Activated CD4-positive, alpha-beta T cell treated with anti-CD3 and anti-CD28 coated beads for 48 hours (primary cell): ENCODE measurements at regions not wholly inside any gene's neighbourhood (a gene's known extent, or its start where the extent isn't known, plus 50 kb on each side); places are given as distances from the start of the nearest gene placed in this dataset.
"Not testable (repeated sequence)": the region's sequence is repeated elsewhere in the genome, so short reads cannot be mapped to it uniquely, and the experiment has no call there.

Experiments used
- DNase-seq: peaks from one replicate; pipeline ENCODE4 v3.0.0-alpha.2; 2020

DNA sequence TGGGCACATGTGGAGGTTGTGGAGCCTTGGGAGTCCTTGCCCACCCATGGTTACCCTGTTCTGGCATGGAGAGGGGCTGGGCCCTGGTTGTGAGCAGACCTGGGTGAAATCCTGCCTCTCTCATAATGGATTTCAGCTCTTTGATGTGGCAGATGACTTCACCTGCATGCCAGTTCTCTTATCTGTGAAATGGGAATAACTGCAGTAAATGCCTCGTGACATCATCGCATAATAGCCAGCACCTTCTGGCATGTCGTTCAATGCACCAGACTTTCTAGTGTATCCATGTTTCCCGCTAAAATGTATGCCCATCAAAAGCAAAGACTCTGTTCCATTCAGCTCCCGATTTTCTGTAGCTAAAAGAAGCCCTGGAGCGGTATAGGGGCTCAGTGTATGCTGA lies 197.6 kb downstream of the MAF start:
- DNase-seq: no peak

DNA sequence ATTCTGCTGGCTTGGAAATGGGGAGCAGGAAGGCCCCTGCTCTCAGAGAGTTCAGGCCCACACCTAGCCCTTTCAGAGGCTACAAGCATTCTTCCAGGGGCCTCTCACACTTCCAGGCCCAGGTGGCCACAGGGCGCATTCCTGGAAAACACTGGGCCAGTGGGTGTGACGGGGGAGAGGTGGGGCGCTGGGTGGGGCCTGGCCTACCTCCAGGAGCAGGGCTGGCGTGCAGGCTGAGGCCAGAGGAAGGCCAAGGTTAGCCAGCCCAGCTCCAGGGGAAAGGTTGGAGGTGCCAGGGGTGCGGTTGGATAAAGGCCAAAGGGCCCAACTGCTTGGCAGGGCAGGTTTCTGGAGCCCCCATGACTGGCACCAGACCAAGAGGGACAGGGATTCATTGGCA lies 198.2 kb downstream of the MAF start:
- DNase-seq: no peak

- DNase-seq: no peak
Observed at GRCh38 chr16:79401782-79402181, 198.8 kb downstream of the MAF start.

DNA sequence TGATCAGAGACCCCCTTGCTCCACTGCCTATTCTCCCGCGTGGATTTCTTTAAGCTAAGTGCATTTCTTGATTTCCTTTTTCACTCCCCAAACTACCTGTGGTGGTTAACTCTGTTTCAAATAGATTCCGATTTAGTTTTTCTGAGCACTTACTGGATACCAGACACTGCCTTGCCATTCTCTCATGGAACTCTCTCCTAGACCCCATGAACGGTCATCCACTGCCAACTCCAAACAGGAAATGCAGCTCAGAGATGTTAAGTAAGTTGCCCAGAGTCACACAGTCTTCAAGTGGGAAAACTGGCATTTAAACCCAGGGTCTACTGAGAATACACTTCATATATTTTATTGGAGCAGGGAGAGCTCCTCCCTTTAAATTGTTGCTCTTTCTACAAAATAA lies 199.4 kb downstream of the MAF start:
- no peak for DNase-seq

GRCh38 chr16:79400462-79401149 lies 199.9 kb downstream of the MAF start:
- DNase-seq: no peak

DNA sequence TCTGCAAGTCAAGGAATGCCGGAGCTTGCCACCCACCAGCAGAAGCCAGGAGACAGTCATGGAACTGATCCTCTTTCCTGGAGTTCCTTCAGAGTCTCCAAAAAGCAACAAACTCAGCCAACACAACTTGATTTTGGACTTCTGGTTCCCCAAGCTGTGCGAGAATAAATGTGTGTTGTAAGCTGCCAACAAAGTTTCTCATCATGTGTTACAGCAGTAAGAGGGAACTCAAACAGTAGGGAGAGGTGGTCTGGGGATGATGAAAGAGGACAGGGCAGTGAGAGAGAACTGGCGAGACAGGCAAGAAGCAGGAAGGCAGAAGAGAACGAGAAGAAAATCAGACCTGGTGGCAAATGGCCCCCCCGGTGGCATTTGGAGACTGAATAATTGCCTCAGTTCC lies 204.9 kb downstream of the MAF start:
- DNase-seq: no peak

GRCh38 chr16:79394206-79394605 lies 206.3 kb downstream of the MAF start:
- DNase-seq: no peak

- DNase-seq: no peak
Observed at GRCh38 chr16:79393564-79393963, 207.0 kb downstream of the MAF start.

- no peak for DNase-seq
Observed at GRCh38 chr16:79393127-79393526, 207.4 kb downstream of the MAF start.

GRCh38 chr16:79392081-79392480 lies 208.5 kb downstream of the MAF start:
- DNase-seq: no peak

DNA sequence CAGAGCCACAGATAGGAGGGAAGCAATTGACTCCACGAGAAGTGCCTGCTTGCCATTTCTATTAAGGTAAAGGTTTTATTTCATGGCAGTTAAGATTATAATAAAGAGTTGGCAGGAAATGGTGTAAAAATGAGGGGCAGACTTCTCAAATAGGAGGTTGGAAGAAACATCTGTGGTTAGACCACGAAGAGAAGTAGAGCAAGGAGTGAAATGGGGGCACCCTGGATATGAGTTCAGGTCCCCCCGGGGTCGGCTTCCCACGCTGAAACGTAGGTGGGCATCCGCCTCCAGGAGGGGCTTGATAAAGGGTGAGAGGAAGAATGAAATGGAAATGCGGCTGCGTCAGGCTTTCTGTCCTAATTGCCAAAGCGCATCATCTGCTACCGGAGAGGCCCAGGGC lies 209.1 kb downstream of the MAF start:
- no peak for DNase-seq

DNA sequence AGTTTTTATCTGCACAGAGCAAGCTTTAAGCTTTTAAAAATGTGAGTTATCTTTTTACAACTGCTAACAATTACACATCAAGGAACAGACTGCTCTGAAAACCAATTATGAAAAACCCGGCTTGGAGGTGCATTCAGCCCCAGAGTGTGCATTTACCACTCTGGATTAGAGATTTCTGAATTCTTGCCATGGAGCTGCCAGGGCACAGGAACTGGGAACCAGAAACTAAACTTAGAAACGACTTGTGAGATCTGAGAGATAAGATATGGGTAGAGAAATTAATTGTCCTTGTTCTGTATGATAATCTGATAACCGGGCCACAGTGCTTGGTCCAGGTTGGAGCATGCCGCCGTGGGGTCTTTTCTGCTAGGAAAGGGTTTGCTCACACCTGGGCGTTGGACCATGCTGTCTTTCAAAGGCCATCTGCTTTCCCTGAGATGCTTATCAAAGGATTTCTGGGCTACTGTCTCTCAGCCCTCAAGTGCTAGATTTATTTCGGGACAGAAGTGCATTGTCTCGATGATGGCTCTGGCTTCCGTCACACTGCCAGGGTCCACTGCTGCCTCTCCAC lies 210.0 kb downstream of the MAF start:
- no peak for DNase-seq

DNA sequence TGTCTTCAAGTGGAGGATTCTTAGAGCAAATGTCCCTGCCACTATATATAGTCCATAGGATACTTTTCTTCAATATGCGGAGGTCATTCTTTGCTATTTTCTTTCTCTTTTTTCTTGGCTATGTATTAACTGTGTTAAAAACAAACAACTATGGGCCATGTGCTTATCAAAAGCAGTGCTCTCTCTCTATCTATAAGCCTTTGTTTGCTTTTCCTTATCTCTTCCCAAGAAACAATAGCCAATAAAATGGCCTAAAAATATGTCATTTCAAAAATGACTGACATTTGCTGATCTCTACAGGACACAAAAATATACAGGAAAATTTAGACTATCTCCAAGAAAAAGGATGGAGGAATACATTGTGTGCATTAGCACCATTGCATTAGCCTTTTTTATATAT lies 212.1 kb downstream of the MAF start:
- DNase-seq: no peak

- no peak for DNase-seq
Observed at GRCh38 chr16:79386299-79386698, 214.2 kb downstream of the MAF start.

GRCh38 chr16:79381603-79382042 lies 218.9 kb downstream of the MAF start:
- no peak for DNase-seq

GRCh38 chr16:79380995-79381602 lies 219.4 kb downstream of the MAF start:
- no peak for DNase-seq

- DNase-seq: no peak
Observed at GRCh38 chr16:79379095-79379494, 221.4 kb downstream of the MAF start.

GRCh38 chr16:79377082-79377481 lies 223.5 kb downstream of the MAF start:
- not testable (repeated sequence) for DNase-seq

DNA sequence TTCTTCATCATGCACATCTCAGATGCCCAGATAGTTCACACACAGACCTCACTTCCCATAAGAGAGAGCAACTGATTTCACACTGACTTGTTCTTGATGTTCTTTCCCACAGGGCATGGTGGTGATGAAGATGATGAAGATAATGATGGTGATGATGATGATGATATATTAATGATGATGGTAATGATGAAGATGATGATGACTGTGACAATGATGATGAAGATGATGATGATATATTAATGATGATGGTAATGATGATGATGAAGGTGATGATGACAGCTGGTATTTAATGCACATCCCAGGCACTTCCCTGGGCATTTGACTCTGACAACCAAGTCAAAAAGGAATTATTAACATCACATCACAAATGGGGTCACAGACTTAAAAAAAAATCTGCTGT lies 225.2 kb downstream of the MAF start:
- DNase-seq: no peak

GRCh38 chr16:79372503-79373184 lies 227.9 kb downstream of the MAF start:
- peak; percentile 64 for DNase-seq

DNA sequence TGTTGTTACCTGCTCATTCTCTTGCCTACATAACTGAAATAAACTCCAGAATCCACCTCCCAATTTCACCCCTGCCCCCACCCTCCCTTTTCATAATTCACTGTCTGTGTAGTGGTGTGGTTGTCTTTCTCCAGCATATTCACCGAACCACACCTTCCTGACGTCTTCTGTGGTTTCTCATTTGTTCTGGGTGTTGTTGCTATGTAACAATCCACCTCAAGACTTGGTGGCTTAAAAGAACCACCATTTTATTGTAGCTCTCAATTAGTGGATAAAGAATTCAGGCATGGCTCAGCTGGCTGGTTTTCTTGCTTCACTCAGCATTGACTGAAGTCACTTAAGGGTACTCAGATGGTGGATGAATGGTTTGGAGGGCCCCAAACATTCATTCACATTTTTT lies 229.8 kb downstream of the MAF start:
- no peak for DNase-seq

DNA sequence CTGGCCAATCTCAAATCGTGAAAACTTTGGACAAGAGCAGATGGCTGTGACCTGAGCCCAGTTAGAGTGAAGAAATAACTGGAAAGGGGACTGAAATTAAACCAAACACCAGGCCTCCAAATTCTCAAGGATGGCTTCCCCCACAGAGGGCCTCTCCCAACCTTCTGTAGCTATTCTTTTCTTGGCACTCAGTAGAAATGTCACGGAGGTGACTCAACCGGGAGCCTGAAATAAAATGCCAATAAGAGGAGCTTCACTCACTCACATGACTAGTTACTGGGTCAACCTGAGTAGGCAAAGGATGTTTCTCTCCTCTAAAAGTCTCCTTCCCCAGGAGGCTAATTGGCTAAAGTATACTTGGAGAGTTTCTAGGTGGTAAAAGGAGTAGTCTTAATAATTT lies 230.7 kb downstream of the MAF start:
- DNase-seq: no peak

DNA sequence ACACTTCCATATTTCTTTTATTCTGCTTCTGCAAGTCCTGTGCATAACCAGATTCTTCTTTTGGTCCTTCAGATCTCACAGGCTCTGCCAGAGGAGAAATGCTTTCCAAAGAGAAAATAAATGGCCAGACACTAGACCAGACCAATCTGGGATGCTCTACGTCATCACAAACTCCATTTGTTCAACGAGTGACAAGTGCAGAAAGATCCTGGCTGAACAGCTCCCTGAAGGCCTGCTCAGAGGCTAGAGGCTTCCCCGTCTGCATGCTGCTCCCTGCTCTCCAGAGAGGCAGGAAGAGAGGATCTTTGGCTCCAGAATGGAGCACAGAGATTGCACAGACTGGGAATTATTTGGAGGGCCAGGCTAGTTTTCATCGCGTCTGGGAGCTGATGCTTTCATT lies 232.7 kb downstream of the MAF start:
- no peak for DNase-seq

DNA sequence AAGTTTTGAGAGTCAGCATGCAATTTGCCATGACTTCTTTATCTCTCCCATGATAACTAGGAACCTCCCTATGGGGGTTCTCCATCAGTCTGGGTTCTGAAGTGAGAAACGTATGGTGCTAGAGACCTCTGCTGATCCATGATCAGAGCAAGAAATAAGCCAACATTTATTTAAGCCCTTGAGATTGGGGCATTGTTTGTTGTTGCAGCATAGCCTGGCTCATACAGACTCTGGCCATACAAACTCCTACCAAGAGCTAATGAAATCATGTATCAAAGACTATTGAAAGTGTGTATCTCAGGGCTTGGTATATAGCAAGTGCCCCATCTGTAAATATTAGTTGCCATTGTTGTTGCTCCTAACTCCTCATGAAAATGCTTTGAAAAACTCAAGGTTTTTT lies 233.9 kb downstream of the MAF start:
- DNase-seq: no peak
